GM23338 (cell line): ENCODE measurements at regions not wholly inside any gene's neighbourhood (a gene's known extent, or its start where the extent isn't known, plus 50 kb on each side); places are given as distances from the start of the nearest gene placed in this dataset.

Experiments
- CREB1 ChIP-seq: fragments of 250-450 bp; sonication (Bioruptor Pico); IDR thresholded peaks from 2 replicates; pipeline ENCODE4 v1.5.0; 2020; ENCODE audit warnings: low read depth, mild to moderate bottlenecking, moderate library complexity
- CTCF ChIP-seq, 2 experiments: fragments of 200-600 bp in 1 of 2; sonication (generic) in 1 of 2; conservative IDR thresholded peaks; 2 replicates each; pipeline versions ENCODE4 v1.5.1 to v1.6.1; 2016 to 2017; ENCODE audit warnings: antibody characterized with exemption in 2 of 2, low read depth in 2 of 2, mild to moderate bottlenecking in 2 of 2, moderate library complexity in 1 of 2
- EZH2 ChIP-seq: fragments of 200-600 bp; sonication (generic); IDR thresholded peaks from one replicate; pipeline ENCODE4 v1.8.0; 2017; ENCODE audit warnings: antibody characterized with exemption, mild to moderate bottlenecking, low read depth; ENCODE audit not compliant: unreplicated experiment
- EZH2phosphoT487 ChIP-seq: fragments of 200-600 bp; sonication (generic); IDR thresholded peaks from one replicate; pipeline ENCODE4 v1.8.1; 2018; ENCODE audit warnings: antibody characterized with exemption; ENCODE audit not compliant: unreplicated experiment
- JUNB ChIP-seq: IDR thresholded peaks from one replicate; pipeline ENCODE4 v1.6.1; 2016; ENCODE audit warnings: antibody characterized with exemption; ENCODE audit not compliant: unreplicated experiment
- POLR2AphosphoS5 ChIP-seq: IDR thresholded peaks from 2 replicates; pipeline ENCODE4 v1.6.1; 2016; ENCODE audit warnings: antibody characterized with exemption, low read depth
- REST ChIP-seq: IDR thresholded peaks from one replicate; pipeline ENCODE4 v1.6.1; 2018; ENCODE audit warnings: antibody characterized with exemption; ENCODE audit not compliant: unreplicated experiment
- ZNF114 ChIP-seq: fragments of 250-450 bp; sonication (Bioruptor Pico); IDR thresholded peaks from 2 replicates; pipeline ENCODE4 v1.5.0; 2020; ENCODE audit warnings: mild to moderate bottlenecking, moderate library complexity
- TF ChIP-seq, protein P1 (sequence below): IDR thresholded peaks from 2 replicates; pipeline ENCODE4 v1.6.1; 2016; ENCODE audit warnings: antibody characterized with exemption

- TF ChIP-seq REST (no peak), CTCF (conservative IDR thresholded peaks at IDR 0.05; ENCODE audit: low read depth in 2 of 2) (no peak), POLR2AphosphoS5 (no peak), EZH2 (no peak), EZH2phosphoT487 (no peak), ZNF114 (CRISPR knock-in tag) (no peak), CREB1 (no peak), JUNB (no peak)
- TF ChIP-seq, protein P1, sequence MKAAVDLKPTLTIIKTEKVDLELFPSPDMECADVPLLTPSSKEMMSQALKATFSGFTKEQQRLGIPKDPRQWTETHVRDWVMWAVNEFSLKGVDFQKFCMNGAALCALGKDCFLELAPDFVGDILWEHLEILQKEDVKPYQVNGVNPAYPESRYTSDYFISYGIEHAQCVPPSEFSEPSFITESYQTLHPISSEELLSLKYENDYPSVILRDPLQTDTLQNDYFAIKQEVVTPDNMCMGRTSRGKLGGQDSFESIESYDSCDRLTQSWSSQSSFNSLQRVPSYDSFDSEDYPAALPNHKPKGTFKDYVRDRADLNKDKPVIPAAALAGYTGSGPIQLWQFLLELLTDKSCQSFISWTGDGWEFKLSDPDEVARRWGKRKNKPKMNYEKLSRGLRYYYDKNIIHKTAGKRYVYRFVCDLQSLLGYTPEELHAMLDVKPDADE: no peak
Measured at GRCh38 chr10:125294109-125294508, 133.7 kb upstream of the CTBP2 start.
